ENCODE measurements at regions not wholly inside any gene's neighbourhood (a gene's known extent, or its start where the extent isn't known, plus 50 kb on each side); places are given as distances from the start of the nearest gene placed in this dataset.

GRCh38 chr1:8122477-8123407 lies 96.6 kb upstream of the ERRFI1 start:
- TF ChIP-seq POLR2A (IDR thresholded peaks at IDR 0.05; ENCODE audit: low read length) (no peak), GATA1 (IDR thresholded peaks at IDR 0.05; ENCODE audit: low read depth, low read length) (no peak)
